Naive thymus-derived CD4-positive, alpha-beta T cell (primary cell): ENCODE measurements at regions not wholly inside any gene's neighbourhood (a gene's known extent, or its start where the extent isn't known, plus 50 kb on each side); places are given as distances from the start of the nearest gene placed in this dataset.
"Not testable (repeated sequence)": the region's sequence is repeated elsewhere in the genome, so short reads cannot be mapped to it uniquely, and the experiment has no call there.

Experiments
- ATAC-seq: fragments of 150-1000 bp; cut with Tn5 transposase; 2 replicates; pipeline ENCODE4 v1.10.0; 2021; ENCODE audit warnings: mild to moderate bottlenecking, moderate library complexity
- CTCF ChIA-PET: fragments of 350-600 bp; sonication (Branson Sonifier 250); formaldehyde crosslinking; loops from one replicate; lab custom pipeline; 2021; ENCODE audit warnings: antibody characterized with exemption; lab: Charles Lee
- POLR2A ChIA-PET: fragments of 350-600 bp; sonication (Branson Sonifier 250); formaldehyde crosslinking; loops from one replicate; lab custom pipeline; 2021; ENCODE audit warnings: antibody characterized with exemption, inconsistent platforms; lab: Charles Lee
- DNase-seq, 9 donors: peaks; one replicate each; pipeline versions ENCODE4 v3.0.0 to v3.0.0-alpha.2; 2020 to 2022; ENCODE audit warnings: mixed read lengths in 1 of 9
- H3K27ac ChIP-seq: one replicate; pipeline ENCODE4 v1.7.0; 2013; ENCODE audit warnings: mild to moderate bottlenecking, low read depth, low read length, moderate library complexity
- H3K27me3 ChIP-seq, 2 donors: one replicate each; pipeline ENCODE4 v1.7.0; 2013; ENCODE audit warnings: low read length in 2 of 2, mild to moderate bottlenecking in 2 of 2, moderate library complexity in 2 of 2; ENCODE audit not compliant: control insufficient read depth in 2 of 2, insufficient read depth in 2 of 2
- H3K36me3 ChIP-seq, 3 experiments: 1 replicate in 2 of 3; 2 replicates in 1 of 3; pipeline ENCODE4 v1.7.0; 2013; ENCODE audit warnings: low read length in 3 of 3, mild to moderate bottlenecking in 3 of 3, moderate library complexity in 1 of 3; ENCODE audit not compliant: insufficient read depth in 3 of 3, control insufficient read depth in 2 of 3
- H3K4me1 ChIP-seq, 2 donors: one replicate each; pipeline ENCODE4 v1.7.0; 2013; ENCODE audit warnings: low read length in 2 of 2, mild to moderate bottlenecking in 2 of 2, moderate library complexity in 1 of 2; ENCODE audit not compliant: control insufficient read depth in 2 of 2, insufficient read depth in 2 of 2
- H3K4me3 ChIP-seq: 2 replicates; pipeline ENCODE4 v1.7.0; 2013; ENCODE audit warnings: mild to moderate bottlenecking, low read length
- H3K9me3 ChIP-seq, 3 experiments: 1 replicate in 2 of 3; 2 replicates in 1 of 3; pipeline ENCODE4 v1.7.0; 2013; ENCODE audit warnings: low read length in 3 of 3; ENCODE audit not compliant: control insufficient read depth in 2 of 3
- H3K27ac Mint-ChIP-seq, 9 donors: one replicate each; pipeline ENCODE4 v1.8.0; 2020 to 2022; ENCODE audit warnings: mixed read lengths in 9 of 9, mild to moderate bottlenecking in 8 of 9, moderate library complexity in 5 of 9, inconsistent platforms in 2 of 9
- H3K27me3 Mint-ChIP-seq, 5 donors: one replicate each; pipeline ENCODE4 v1.8.0; 2021 to 2022; ENCODE audit warnings: mixed read lengths in 5 of 5, mild to moderate bottlenecking in 1 of 5
- H3K36me3 Mint-ChIP-seq, 5 donors: one replicate each; pipeline ENCODE4 v1.8.0; 2020 to 2022; ENCODE audit warnings: mixed read lengths in 5 of 5, mild to moderate bottlenecking in 3 of 5, inconsistent platforms in 1 of 5
- H3K4me1 Mint-ChIP-seq, 7 donors: one replicate each; pipeline ENCODE4 v1.8.0; 2020 to 2022; ENCODE audit warnings: mixed read lengths in 7 of 7, mild to moderate bottlenecking in 3 of 7, inconsistent platforms in 1 of 7
- H3K4me3 Mint-ChIP-seq, 10 donors: one replicate each; pipeline ENCODE4 v1.8.0; 2020 to 2022; ENCODE audit warnings: mild to moderate bottlenecking in 10 of 10, mixed read lengths in 10 of 10, moderate library complexity in 6 of 10, inconsistent platforms in 2 of 10
- H3K9me3 Mint-ChIP-seq, 11 donors: one replicate each; pipeline ENCODE4 v1.8.0; 2020 to 2022; ENCODE audit warnings: mixed read lengths in 11 of 11, mild to moderate bottlenecking in 4 of 11, inconsistent platforms in 1 of 11, moderate library complexity in 1 of 11
- intact Hi-C, 2 donors: fragments of 100-400 bp; cut with micrococcal nuclease; formaldehyde crosslinking; loops; one replicate each; pipeline ENCODE4 v1.15.1; 2023

DNA sequence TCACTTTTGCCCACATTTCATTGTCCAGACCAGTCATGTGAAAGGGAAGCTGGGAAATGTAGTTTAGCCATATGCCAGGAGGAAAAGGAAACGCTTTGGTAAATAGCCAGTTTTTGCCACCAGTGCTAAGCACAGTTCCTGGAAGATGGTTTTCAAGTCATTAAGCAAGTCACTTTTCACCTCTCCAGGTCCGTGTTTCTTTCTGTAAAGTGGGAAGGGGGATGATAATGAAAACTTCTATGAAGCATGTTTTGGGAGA lies 96.6 kb upstream of the TPTE start:
- H3K9me3 ChIP-seq = peaks cover 3 to 41% (median 9%) of the 10 kb centered on the region in 3 experiments
- H3K27me3 ChIP-seq, POLR2A ChIA-PET, H3K4me1 ChIP-seq, H3K27me3 Mint-ChIP-seq, H3K36me3 ChIP-seq, H3K27ac ChIP-seq, H3K27ac Mint-ChIP-seq, DNase-seq, H3K36me3 Mint-ChIP-seq, CTCF ChIA-PET, H3K4me3 Mint-ChIP-seq, H3K4me3 ChIP-seq, ATAC-seq, H3K4me1 Mint-ChIP-seq, intact Hi-C loops, H3K9me3 Mint-ChIP-seq: not testable (repeated sequence)

GRCh38 chr21:10425856-10426255 lies 95.5 kb upstream of the TPTE start:
- Mint-ChIP-seq H3K4me3 (no peak overlapping the region), H3K36me3 (no peaks in the 10 kb centered on the region), H3K27me3 (no peaks in the 10 kb centered on the region), H3K4me1 (no peaks in the 10 kb centered on the region), H3K9me3 (peaks cover 0 to 2% (median 0%) of the 10 kb centered on the region in 11 donors), H3K27ac (no peak overlapping the region)
- ChIA-PET CTCF (no interaction called here), POLR2A (no interaction called here)
- ATAC-seq (no peak), DNase-seq (no peak)
- intact Hi-C loops = no loop called here
- Histone ChIP-seq H3K27me3 (no peaks in the 10 kb centered on the region), H3K4me3 (no peak overlapping the region), H3K36me3 (no peaks in the 10 kb centered on the region), H3K27ac (no peak overlapping the region), H3K4me1 (no peaks in the 10 kb centered on the region), H3K9me3 (peaks cover 3 to 50% (median 5%) of the 10 kb centered on the region in 3 experiments)

GRCh38 chr21:10426812-10427211 lies 94.6 kb upstream of the TPTE start:
- H3K36me3 Mint-ChIP-seq, H3K4me1 ChIP-seq, ATAC-seq, H3K9me3 Mint-ChIP-seq, H3K36me3 ChIP-seq, POLR2A ChIA-PET, DNase-seq, H3K27me3 ChIP-seq, H3K27ac ChIP-seq, CTCF ChIA-PET, H3K27me3 Mint-ChIP-seq, H3K4me3 ChIP-seq, H3K4me3 Mint-ChIP-seq, H3K27ac Mint-ChIP-seq, H3K4me1 Mint-ChIP-seq, intact Hi-C loops: not testable (repeated sequence)
- H3K9me3 ChIP-seq = peaks cover 4 to 59% (median 5%) of the 10 kb centered on the region in 3 experiments

DNA sequence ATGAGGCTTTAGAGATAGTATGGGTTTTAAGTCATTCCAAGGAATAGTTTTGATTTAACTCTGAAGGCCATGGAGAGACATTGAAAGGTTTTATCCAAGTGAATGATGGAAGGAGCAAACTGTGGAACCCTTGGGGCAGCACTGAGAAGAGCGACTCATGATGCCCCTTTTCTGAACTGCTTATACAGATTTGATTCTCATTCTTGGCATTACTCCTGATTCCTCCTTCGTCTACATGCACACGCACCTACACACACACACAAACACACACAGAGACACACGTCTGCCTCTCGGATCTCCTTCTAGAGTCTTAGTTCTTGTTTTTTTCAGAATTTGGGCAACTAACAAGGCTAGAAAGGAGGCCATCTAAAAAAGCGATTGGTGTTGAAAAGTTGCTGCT lies 94.1 kb upstream of the TPTE start:
- H3K27me3 Mint-ChIP-seq, CTCF ChIA-PET, intact Hi-C loops, H3K4me1 ChIP-seq, H3K27ac ChIP-seq, H3K36me3 Mint-ChIP-seq, DNase-seq, H3K36me3 ChIP-seq, H3K4me3 ChIP-seq, H3K27me3 ChIP-seq, H3K9me3 Mint-ChIP-seq, H3K27ac Mint-ChIP-seq, H3K4me3 Mint-ChIP-seq, POLR2A ChIA-PET, H3K4me1 Mint-ChIP-seq: not testable (repeated sequence)
- peaks cover 5 to 64% (median 8%) of the 10 kb centered on the region in 3 experiments for H3K9me3 ChIP-seq
- ATAC-seq = peak; percentile 4

GRCh38 chr21:10428981-10429534 lies 92.3 kb upstream of the TPTE start:
- H3K36me3 ChIP-seq, DNase-seq, ATAC-seq, H3K36me3 Mint-ChIP-seq, H3K4me3 ChIP-seq, H3K27ac ChIP-seq, POLR2A ChIA-PET, H3K27me3 ChIP-seq, H3K27me3 Mint-ChIP-seq, intact Hi-C loops, H3K27ac Mint-ChIP-seq, H3K4me3 Mint-ChIP-seq, H3K4me1 ChIP-seq, H3K4me1 Mint-ChIP-seq, CTCF ChIA-PET, H3K9me3 Mint-ChIP-seq: not testable (repeated sequence)
- H3K9me3 ChIP-seq = peaks cover 5 to 63% (median 9%) of the 10 kb centered on the region in 3 experiments

- ChIA-PET POLR2A (no interaction called here), CTCF (no interaction called here)
- H3K4me1 ChIP-seq = no peaks in the 10 kb centered on the region
- Mint-ChIP-seq H3K27ac (no peak overlapping the region), H3K36me3 (no peaks in the 10 kb centered on the region), H3K4me3 (no peak overlapping the region), H3K27me3 (no peaks in the 10 kb centered on the region), H3K4me1 (no peaks in the 10 kb centered on the region), H3K9me3 (peaks cover 0 to 5% (median 3%) of the 10 kb centered on the region in 11 donors)
- peaks cover 5 to 57% (median 9%) of the 10 kb centered on the region in 3 experiments for H3K9me3 ChIP-seq
- H3K36me3 ChIP-seq = no peaks in the 10 kb centered on the region
- H3K27me3 ChIP-seq = no peaks in the 10 kb centered on the region
- peak; percentile 18 for ATAC-seq
- no peak overlapping the region for H3K27ac ChIP-seq
- H3K4me3 ChIP-seq = no peak overlapping the region
- no peak for DNase-seq
- intact Hi-C loops = no loop called here
Observed at GRCh38 chr21:10430005-10430404, 91.4 kb upstream of the TPTE start.

GRCh38 chr21:10431995-10432394 lies 89.4 kb upstream of the TPTE start:
- H3K4me1 ChIP-seq, H3K4me3 ChIP-seq, POLR2A ChIA-PET, H3K27ac ChIP-seq, H3K4me1 Mint-ChIP-seq, CTCF ChIA-PET, H3K27me3 ChIP-seq, H3K9me3 Mint-ChIP-seq, H3K36me3 Mint-ChIP-seq, DNase-seq, H3K36me3 ChIP-seq, H3K27ac Mint-ChIP-seq, H3K4me3 Mint-ChIP-seq, intact Hi-C loops, H3K27me3 Mint-ChIP-seq: not testable (repeated sequence)
- H3K9me3 ChIP-seq = peaks cover 5 to 45% (median 6%) of the 10 kb centered on the region in 3 experiments
- peak; percentile 1 for ATAC-seq
